ENCODE measurements at regions not wholly inside any gene's neighbourhood (a gene's known extent, or its start where the extent isn't known, plus 50 kb on each side); places are given as distances from the start of the nearest gene placed in this dataset.

- no peak for DNase-seq (ENCODE audit: low read depth)
These were observed 290.2 kb upstream of the ACVR2A start for GRCh38 chr2:147554521-147555107.

DNA sequence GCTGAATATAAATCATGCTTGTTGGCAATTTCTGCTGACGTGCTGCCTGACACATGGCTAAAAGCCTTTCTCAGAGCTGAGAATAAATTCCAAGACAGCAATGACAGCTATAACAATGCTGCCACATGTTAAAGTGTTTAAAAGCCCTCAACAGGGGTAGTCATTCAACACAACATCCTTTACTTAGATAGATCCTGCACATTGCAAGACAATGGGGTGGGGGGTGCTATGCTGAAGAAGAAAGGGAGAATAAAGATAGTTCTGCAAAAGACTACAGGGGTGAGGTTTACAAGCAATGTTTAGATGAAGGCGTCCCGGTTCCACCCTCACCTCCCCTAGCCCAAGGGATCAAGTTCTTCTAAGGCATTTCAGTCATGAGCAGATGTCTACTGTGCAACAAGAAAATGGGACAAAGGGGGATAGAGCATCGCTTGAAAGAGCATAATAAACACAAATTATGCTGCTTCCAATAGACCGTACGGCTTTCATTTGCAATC, 291.0 kb upstream of the ACVR2A start:
- no peak for DNase-seq (ENCODE audit: low read depth)

- no peak for DNase-seq (ENCODE audit: low read depth)
These were observed 293.7 kb upstream of the ACVR2A start for GRCh38 chr2:147550995-147551731.

DNA sequence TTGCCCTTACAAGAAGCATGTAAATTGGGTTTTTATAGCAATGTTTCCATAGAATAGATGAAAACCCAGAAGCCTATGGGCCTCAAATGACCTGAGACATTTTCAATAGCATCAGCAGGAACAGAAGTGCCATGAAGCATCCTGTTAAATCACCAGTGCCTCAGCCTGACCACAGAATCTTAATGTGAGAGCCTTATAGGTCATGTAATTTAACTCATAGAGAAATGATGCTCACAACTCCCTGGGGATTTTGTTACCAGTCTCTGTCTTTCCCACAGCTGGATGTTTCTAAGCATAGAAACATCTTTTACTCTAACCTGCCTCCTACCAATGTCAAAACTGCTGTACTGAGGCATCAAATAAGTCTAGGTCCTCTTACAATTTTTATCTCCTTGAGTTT, 295.8 kb upstream of the ACVR2A start:
- DNase-seq (ENCODE audit: low read depth): no peak

- DNase-seq (ENCODE audit: low read depth): no peak
These were observed 296.4 kb upstream of the ACVR2A start for GRCh38 chr2:147548451-147548850.

- no peak for DNase-seq (ENCODE audit: low read depth)
These were observed 297.4 kb upstream of the ACVR2A start for GRCh38 chr2:147547440-147547839.

DNA sequence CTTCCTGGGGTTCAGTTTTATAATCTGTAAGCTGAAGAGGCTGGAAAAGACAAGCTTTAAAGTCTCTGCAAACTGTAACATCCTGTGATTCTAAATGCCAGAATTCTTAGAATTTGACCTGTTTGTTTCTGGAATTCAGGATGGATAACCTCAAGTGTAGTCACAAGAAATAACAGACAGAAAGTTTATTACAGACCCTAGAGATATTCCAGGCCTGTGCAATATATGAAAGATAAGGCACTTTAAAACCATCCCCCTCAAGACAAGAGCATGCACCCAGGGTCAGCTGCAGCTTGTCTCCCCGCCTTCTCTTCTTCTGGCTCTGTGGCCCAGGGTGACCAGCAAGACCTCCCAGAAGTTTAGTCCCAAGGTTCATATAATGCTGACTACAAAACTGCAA, 298.7 kb upstream of the ACVR2A start:
- no peak for DNase-seq (ENCODE audit: low read depth)

DNA sequence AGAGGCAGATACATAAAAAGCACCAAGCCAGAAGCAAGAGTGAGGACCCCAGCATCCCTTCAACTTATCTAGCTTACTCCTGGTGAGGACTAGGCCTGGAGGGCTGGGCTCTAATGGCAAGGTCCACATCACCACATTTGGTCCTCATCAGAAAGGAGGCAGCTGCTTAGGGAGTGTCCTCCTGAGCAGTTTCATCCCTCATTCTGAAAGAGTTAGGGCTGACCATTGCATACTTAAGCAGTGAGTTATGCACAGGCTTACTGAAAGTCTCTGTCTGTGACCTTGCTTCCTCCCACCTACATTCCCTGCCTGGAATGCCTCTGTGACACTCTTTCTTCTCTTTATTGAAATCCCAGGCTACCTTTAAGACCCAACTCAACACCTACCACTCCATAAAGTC, 301.8 kb upstream of the ACVR2A start:
- peak; percentile 18 for DNase-seq (ENCODE audit: low read depth)

- no peak for DNase-seq (ENCODE audit: low read depth)
These were observed 302.5 kb upstream of the ACVR2A start for GRCh38 chr2:147542351-147542750.

- no peak for DNase-seq (ENCODE audit: low read depth)
These were observed 303.5 kb upstream of the ACVR2A start for GRCh38 chr2:147541314-147541713.

- DNase-seq (ENCODE audit: low read depth): no peak
These were observed 306.0 kb upstream of the ACVR2A start for GRCh38 chr2:147538821-147539220.

- DNase-seq (ENCODE audit: low read depth): peak; percentile 17
These were observed 306.7 kb upstream of the ACVR2A start for GRCh38 chr2:147538088-147538487.

GRCh38 chr2:147531269-147531668, 313.6 kb upstream of the ACVR2A start:
- no peak for DNase-seq (ENCODE audit: low read depth)

DNA sequence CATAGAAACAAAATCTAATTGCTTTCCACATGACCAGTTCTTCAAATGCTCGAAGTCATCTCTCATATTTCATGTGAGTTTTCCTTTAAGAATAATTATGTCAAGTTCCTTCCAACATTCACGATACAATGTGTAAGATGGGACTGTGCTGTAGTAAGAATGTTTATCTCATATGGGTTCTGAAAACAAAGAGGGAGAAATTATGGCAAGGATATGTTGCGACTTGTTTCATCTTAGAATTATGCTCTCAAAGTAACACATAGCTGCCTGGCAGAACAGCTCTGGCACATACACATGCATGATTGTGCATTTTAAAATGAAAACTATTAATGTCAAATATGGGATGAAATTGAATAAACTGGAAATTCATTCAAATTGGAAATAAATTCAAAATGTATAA, 314.8 kb upstream of the ACVR2A start:
- DNase-seq (ENCODE audit: low read depth): no peak

DNA sequence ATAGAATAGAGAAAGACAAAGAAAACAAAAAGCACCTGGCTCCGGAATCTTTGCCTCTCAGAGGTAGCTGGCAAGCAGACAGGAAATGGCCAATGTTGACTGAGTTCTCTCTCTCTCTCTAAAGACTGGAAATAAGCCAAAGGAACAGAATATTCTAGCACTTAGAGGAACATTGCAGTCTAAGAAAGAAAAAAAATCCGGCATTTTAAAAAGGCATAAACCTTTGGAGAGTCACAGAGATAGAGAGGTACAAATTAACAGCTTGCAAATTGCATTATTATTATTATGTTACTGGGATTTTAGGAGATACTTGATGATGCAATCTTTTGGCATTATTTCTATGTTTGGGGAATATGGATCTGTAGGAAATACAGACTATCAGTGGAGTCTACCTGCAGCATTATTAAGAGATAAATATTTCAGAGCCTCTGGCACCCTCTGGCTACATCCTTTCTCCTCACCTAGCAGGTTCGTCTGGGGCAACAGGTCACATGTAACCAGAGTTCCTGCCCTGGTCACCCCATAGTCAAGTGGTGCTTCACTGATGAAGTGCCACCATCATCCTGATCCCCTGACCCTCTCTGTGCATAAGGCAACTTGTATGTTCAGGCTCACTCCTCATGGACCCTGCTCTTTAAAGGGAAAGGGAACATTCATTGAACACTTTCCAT, 318.9 kb upstream of the ACVR2A start:
- no peak for DNase-seq (ENCODE audit: low read depth)

GRCh38 chr2:147524912-147525311, 319.9 kb upstream of the ACVR2A start:
- no peak for DNase-seq (ENCODE audit: low read depth)

DNA sequence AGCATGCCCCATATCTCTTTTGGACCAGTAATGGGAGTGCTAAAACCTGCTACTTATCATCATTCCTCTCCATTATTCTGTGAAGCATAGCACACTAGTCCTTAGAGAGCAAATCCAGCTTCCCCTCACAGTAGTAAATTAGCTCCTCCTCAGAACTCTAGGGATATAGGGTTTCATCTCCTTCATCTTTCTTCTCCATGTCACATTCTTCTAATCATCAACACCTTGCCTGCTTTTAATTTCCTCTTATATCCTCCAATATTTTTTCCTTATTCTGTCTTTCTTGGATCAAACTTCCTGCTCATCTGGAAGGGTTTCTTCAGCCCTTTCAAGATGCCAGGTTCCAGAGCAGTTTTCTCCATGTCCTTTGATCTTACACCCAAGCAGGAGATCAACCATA, 321.4 kb upstream of the ACVR2A start:
- no peak for DNase-seq (ENCODE audit: low read depth)

- DNase-seq (ENCODE audit: low read depth): no peak
These were observed 322.9 kb upstream of the ACVR2A start for GRCh38 chr2:147521936-147522335.

GRCh38 chr2:147520817-147521216, 324.0 kb upstream of the ACVR2A start:
- DNase-seq (ENCODE audit: low read depth): no peak

DNA sequence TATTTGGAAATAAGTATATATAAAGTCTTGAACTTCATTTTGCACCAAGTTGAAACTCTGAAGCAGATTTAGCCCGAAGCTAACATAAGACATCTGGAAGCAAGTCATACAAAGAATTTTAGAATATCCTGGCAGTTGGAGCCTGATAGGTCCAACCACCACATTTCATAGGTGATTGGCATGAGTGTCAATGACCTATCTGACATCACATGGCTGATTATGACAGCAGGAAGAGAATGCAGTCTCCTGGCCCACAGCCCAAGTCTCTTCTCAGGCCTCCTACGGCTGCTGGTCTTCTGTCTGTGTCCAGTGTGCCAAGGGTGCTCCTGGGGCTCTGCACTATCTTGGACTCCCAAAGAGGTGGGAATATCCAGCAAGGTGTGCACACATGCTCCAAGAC, 325.7 kb upstream of the ACVR2A start:
- DNase-seq (ENCODE audit: low read depth): no peak

GRCh38 chr2:147515213-147515612, 329.6 kb upstream of the ACVR2A start:
- no peak for DNase-seq (ENCODE audit: low read depth)

DNA sequence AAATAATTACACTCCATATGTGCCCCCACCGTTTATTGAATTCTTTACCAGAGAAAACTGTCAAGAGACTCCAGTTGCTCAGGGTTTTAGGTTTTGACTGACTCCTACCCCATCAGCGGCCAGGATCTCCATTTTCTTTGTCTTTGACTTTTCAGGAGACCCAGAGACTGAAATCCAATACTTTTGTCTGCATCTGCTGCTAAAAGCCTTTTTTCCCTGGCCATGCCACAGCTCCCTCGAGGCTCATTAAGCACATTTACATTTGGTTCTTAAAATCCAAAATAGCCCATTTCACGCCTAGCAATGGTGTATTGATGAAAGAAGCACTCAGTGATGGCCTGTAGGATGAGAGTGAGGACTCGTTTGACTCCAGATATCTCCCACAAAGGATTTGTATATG, 332.6 kb upstream of the ACVR2A start:
- DNase-seq (ENCODE audit: low read depth): no peak

DNA sequence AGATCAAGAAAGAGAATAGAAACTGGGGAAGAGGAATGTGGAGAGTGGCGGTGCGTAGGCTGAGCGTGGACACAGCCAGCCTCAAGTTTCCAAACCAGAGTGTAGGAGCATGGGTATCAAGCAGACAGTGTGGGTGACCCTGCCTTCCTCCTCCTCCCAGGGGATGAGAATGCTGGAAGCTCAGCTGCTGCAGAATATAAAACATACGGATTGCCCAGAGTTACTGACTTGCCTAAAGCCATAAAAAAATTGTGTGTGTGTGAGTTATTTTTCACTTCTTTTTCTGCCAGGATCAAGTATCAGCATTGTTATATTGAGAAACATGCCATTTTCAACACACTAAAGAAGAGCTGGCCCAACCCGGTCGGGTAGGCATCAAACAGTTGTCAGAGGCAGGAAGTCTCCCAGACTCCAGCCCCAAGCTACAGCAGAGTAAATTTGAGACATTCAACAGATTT, 333.3 kb upstream of the ACVR2A start:
- peak; percentile 82 for DNase-seq (ENCODE audit: low read depth)

Measured in LHCN-M2 (cell line).